ENCODE measurements at regions not wholly inside any gene's neighbourhood (a gene's known extent, or its start where the extent isn't known, plus 50 kb on each side); places are given as distances from the start of the nearest gene placed in this dataset.

GRCh38 chr1:172776071-172776470, 117.2 kb downstream of the FASLG start:
- intact Hi-C loops (cut with DNase I; ENCODE audit: low total_unique reads) = no loop called here
- no peak for TF ChIP-seq POLR2A (IDR thresholded peaks at IDR 0.05)
- TF ChIP-seq, protein P1, sequence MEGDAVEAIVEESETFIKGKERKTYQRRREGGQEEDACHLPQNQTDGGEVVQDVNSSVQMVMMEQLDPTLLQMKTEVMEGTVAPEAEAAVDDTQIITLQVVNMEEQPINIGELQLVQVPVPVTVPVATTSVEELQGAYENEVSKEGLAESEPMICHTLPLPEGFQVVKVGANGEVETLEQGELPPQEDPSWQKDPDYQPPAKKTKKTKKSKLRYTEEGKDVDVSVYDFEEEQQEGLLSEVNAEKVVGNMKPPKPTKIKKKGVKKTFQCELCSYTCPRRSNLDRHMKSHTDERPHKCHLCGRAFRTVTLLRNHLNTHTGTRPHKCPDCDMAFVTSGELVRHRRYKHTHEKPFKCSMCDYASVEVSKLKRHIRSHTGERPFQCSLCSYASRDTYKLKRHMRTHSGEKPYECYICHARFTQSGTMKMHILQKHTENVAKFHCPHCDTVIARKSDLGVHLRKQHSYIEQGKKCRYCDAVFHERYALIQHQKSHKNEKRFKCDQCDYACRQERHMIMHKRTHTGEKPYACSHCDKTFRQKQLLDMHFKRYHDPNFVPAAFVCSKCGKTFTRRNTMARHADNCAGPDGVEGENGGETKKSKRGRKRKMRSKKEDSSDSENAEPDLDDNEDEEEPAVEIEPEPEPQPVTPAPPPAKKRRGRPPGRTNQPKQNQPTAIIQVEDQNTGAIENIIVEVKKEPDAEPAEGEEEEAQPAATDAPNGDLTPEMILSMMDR (IDR thresholded peaks at IDR 0.05) = no peak

DNA sequence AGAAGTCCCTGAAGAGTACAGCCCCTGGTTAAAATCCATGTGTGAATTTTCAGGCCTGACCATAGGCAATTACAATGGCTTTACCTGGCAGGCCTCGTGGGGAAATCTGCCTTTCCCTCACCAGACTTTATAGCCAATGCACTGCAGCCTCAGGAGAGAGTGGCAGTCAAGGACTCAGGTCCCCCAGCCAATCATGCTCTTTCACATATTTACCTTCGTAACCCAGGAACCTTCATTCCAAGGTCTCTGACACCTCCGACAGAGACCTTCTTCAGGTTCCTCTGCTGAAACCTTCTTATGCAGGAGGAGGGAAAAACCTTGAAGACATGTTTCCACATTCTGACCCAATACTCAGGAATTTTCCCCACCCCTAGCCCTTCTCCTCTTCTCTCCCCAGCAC, 118.9 kb downstream of the FASLG start:
- Histone ChIP-seq H3K36me3 (ENCODE audit: low read depth, missing control alignments) (no peaks in the 10 kb centered on the region), H3K4me1 (no peaks in the 10 kb centered on the region), H3K27me3 (no peaks in the 10 kb centered on the region), H3K27ac (no peak overlapping the region), H3K4me3 (no peak overlapping the region), H3K9me3 (no peaks in the 10 kb centered on the region)
- DNase-seq = no peak
- WGBS, 2 donors = 75 to 76% methylated on average over 3 of the region's 3 CpGs
- TF ChIP-seq, protein P1 (IDR thresholded peaks at IDR 0.05) = no peak
- no peak for TF ChIP-seq POLR2A (IDR thresholded peaks at IDR 0.05)
- intact Hi-C loops (cut with DNase I; ENCODE audit: low total_unique reads) = no loop called here

More at GRCh38 chr1:172776071-172776470, 117.2 kb downstream of the FASLG start:
- Histone ChIP-seq H3K4me3 (no peak overlapping the region), H3K36me3 (ENCODE audit: low read depth, missing control alignments) (no peaks in the 10 kb centered on the region), H3K4me1 (no peaks in the 10 kb centered on the region), H3K27ac (no peak overlapping the region), H3K27me3 (no peaks in the 10 kb centered on the region), H3K9me3 (no peaks in the 10 kb centered on the region)
- no peak for DNase-seq
- 61 to 65% methylated on average over 6 of the region's 6 CpGs for WGBS, 2 donors

DNA sequence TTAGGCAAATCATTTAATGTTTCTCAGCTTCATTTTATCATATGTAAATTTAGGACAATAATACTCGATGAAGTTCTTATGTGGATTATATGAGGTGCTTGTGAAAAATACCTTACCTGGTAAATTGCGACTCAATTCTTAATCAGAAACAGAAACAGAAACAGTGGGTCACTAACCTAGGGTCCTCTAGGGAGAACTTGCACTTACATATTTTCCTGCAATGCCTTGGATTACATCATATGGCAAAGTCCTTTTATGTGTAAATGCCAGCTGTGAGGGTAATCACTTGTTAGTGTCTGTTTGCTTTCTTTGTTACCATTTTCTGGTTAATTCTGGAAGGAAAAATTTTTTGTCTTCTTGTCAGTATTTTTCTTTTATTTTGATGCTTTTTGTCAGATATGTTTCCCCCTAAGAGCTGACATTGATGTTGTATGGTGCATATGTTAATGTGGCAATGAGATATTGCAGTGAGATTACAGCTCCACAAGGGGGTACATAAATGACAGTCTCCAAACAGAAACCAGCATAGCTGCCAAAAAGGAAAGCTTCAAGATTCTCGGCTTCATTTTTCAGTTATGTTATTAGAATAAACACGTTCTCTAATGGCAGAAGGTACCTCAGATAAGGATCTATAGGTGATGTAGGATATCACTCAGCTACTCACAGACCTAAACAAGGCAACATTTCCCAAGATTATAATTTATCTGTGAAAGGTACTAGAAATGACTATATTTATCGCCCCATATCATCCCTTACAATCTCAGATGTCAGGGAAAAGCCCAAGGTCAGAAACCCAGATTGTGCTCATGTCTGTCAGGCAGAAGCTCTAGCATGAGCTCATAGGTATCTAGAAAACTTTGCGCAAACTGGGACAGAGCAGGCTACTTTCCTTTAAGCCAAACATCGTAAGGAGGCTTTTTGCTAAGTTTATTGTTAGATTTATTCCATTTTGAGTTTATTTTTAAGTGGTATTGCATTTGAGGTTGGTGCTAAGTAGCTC, 119.9 kb downstream of the FASLG start:
- 82% methylated on average over 7 of the region's 7 CpGs for WGBS, 2 donors
- no peak for DNase-seq
- H3K27ac ChIP-seq = no peak overlapping the region

GRCh38 chr1:172779491-172779890, 120.6 kb downstream of the FASLG start:
- DNase-seq = no peak
- H3K9me3 ChIP-seq = no peaks in the 10 kb centered on the region
- TF ChIP-seq, protein P1 (IDR thresholded peaks at IDR 0.05) = no peak
- no peak for TF ChIP-seq POLR2A (IDR thresholded peaks at IDR 0.05)
- H3K36me3 ChIP-seq (ENCODE audit: low read depth, missing control alignments) = no peaks in the 10 kb centered on the region
- H3K27me3 ChIP-seq = no peaks in the 10 kb centered on the region
- no peak overlapping the region for H3K4me3 ChIP-seq
- H3K4me1 ChIP-seq = no peaks in the 10 kb centered on the region
- intact Hi-C loops (cut with DNase I; ENCODE audit: low total_unique reads) = no loop called here
- no peak overlapping the region for H3K27ac ChIP-seq
- WGBS, 2 donors = 87 to 95% methylated on average over 3 of the region's 3 CpGs

More for the DNA sequence above, 119.9 kb downstream of the FASLG start:
- no peak for TF ChIP-seq POLR2A (IDR thresholded peaks at IDR 0.05)
- TF ChIP-seq, protein P1 (IDR thresholded peaks at IDR 0.05) = no peak
- no peak overlapping the region for H3K4me3 ChIP-seq
- no peaks in the 10 kb centered on the region for H3K9me3 ChIP-seq
- H3K4me1 ChIP-seq = no peaks in the 10 kb centered on the region
- H3K27me3 ChIP-seq = no peaks in the 10 kb centered on the region
- intact Hi-C loops (cut with DNase I; ENCODE audit: low total_unique reads) = no loop called here
- H3K36me3 ChIP-seq (ENCODE audit: low read depth, missing control alignments) = no peaks in the 10 kb centered on the region
